SK-N-SH treated with all-trans-retinoic acid at 6 μM for 48 hours (cell line): ENCODE measurements at regions not wholly inside any gene's neighbourhood (a gene's known extent, or its start where the extent isn't known, plus 50 kb on each side); places are given as distances from the start of the nearest gene placed in this dataset.

Experiments used
- BACH2 ChIP-seq: fragments of 250-450 bp; sonication (Bioruptor Pico); IDR thresholded peaks from 2 replicates; pipeline ENCODE4 v1.9.0; 2021; ENCODE audit warnings: mild to moderate bottlenecking, borderline replicate concordance
- ISL1 ChIP-seq: fragments of 250-450 bp; sonication (Bioruptor Pico); IDR thresholded peaks from 2 replicates; pipeline ENCODE4 v2.1.2; 2022; ENCODE audit warnings: mild to moderate bottlenecking, moderate library complexity
- OSR1 ChIP-seq: fragments of 250-450 bp; sonication (Bioruptor Pico); IDR thresholded peaks from 2 replicates; pipeline ENCODE4 v1.8.0; 2022; ENCODE audit warnings: moderate library complexity, mild to moderate bottlenecking, inconsistent platforms
- PPARA ChIP-seq: fragments of 250-450 bp; sonication (Bioruptor Pico); IDR thresholded peaks from 2 replicates; pipeline ENCODE4 v1.5.0; 2020; ENCODE audit warnings: mild to moderate bottlenecking, borderline replicate concordance
- ZFP3 ChIP-seq: fragments of 250-450 bp; sonication (Bioruptor Pico); IDR thresholded peaks from 2 replicates; pipeline ENCODE4 v1.5.0; 2020; ENCODE audit warnings: mild to moderate bottlenecking, moderate library complexity
- TF ChIP-seq, protein P1 (sequence below): fragments of 250-450 bp; sonication (Bioruptor Pico); IDR thresholded peaks from 2 replicates; pipeline ENCODE4 v1.8.0; 2020; ENCODE audit warnings: mild to moderate bottlenecking, moderate library complexity, borderline replicate concordance

DNA sequence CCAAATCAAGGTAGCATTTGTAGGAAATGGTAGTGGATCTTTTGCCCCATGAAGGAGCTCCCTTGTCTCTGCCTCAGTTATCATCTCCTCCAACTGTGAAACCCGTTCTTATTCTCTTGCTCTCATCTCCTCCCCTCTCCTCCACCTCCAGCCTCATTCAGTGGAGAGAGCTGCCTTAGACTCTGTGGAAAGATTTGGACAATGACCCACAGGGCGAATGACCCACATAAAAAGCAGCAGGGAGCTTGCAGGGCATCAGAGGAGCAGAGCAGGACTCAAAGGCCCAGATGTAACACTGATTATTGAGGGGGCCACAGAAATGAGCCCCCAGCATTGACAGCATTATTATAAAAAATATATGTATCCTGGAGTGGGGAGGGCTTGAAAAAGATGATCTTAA lies 641.1 kb upstream of the CFAP20DC start:
- TF ChIP-seq, protein P1, sequence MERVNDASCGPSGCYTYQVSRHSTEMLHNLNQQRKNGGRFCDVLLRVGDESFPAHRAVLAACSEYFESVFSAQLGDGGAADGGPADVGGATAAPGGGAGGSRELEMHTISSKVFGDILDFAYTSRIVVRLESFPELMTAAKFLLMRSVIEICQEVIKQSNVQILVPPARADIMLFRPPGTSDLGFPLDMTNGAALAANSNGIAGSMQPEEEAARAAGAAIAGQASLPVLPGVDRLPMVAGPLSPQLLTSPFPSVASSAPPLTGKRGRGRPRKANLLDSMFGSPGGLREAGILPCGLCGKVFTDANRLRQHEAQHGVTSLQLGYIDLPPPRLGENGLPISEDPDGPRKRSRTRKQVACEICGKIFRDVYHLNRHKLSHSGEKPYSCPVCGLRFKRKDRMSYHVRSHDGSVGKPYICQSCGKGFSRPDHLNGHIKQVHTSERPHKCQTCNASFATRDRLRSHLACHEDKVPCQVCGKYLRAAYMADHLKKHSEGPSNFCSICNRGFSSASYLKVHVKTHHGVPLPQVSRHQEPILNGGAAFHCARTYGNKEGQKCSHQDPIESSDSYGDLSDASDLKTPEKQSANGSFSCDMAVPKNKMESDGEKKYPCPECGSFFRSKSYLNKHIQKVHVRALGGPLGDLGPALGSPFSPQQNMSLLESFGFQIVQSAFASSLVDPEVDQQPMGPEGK = no peak
- TF ChIP-seq OSR1 (CRISPR knock-in tag) (no peak), PPARA (no peak), BACH2 (CRISPR knock-in tag) (no peak), ISL1 (CRISPR knock-in tag) (no peak), ZFP3 (CRISPR knock-in tag) (no peak)
